OCI-LY7 (cell line): ENCODE measurements at regions not wholly inside any gene's neighbourhood (a gene's known extent, or its start where the extent isn't known, plus 50 kb on each side); places are given as distances from the start of the nearest gene placed in this dataset.

Source experiments
- BruUV-seq: library from RNA; stranded (reverse); fragments of 400-500 nt; replicated peaks from 2 replicates; lab custom pipeline; 2021; lab: Mats Ljungman, UMichigan
- CTCF ChIA-PET: fragments of 300-600 bp; sonication (Branson Sonifier 250); formaldehyde crosslinking; loops from one replicate; lab custom pipeline; 2022; ENCODE audit warnings: antibody characterized with exemption; ENCODE audit not compliant: unreplicated experiment; lab: Charles Lee
- POLR2A ChIA-PET: fragments of 300-600 bp; sonication (Branson Sonifier 250); formaldehyde crosslinking; loops from one replicate; lab custom pipeline; 2022; ENCODE audit warnings: antibody characterized with exemption; lab: Charles Lee
- DNase-seq: peaks from one replicate; pipeline ENCODE4 v3.0.0-alpha.2; 2015; ENCODE audit warnings: low spot score
- H2AFZ ChIP-seq: fragments of 200-600 bp; sonication (generic), shearing (Covaris generic); 2 replicates; pipeline ENCODE4 v1.6.1; 2014; ENCODE audit warnings: mild to moderate bottlenecking, antibody characterized with exemption, low read length, moderate library complexity
- H3K27ac ChIP-seq: fragments of 200-600 bp; sonication (generic); 2 replicates; pipeline ENCODE4 v1.5.1; 2014; ENCODE audit warnings: mixed run types, low read depth, mild to moderate bottlenecking, moderate library complexity, low read length, inconsistent platforms; ENCODE audit not compliant: poor library complexity, severe bottlenecking
- H3K36me3 ChIP-seq: fragments of 200-600 bp; sonication (generic); 2 replicates; pipeline ENCODE4 v1.6.1; 2014; ENCODE audit warnings: mild to moderate bottlenecking, antibody characterized with exemption, low read length, moderate library complexity, mixed read lengths; ENCODE audit not compliant: insufficient read depth
- H3K4me1 ChIP-seq: fragments of 200-600 bp; sonication (generic); 2 replicates; pipeline ENCODE4 v1.5.1; 2014; ENCODE audit warnings: mild to moderate bottlenecking, low read length; ENCODE audit not compliant: insufficient read depth, poor library complexity, severe bottlenecking
- H3K4me2 ChIP-seq: fragments of 200-600 bp; sonication (generic); 2 replicates; pipeline ENCODE4 v1.6.1; 2014; ENCODE audit warnings: mild to moderate bottlenecking, low read length
- H3K4me3 ChIP-seq: fragments of 200-600 bp; sonication (generic); 2 replicates; pipeline ENCODE4 v1.5.1; 2014; ENCODE audit warnings: mild to moderate bottlenecking, low read depth, low read length; ENCODE audit not compliant: poor library complexity, severe bottlenecking
- H3K79me2 ChIP-seq: fragments of 200-600 bp; sonication (generic); 2 replicates; pipeline ENCODE4 v1.6.1; 2016; ENCODE audit warnings: low read depth, mild to moderate bottlenecking, low read length, moderate library complexity, mixed read lengths; ENCODE audit not compliant: insufficient read depth
- H3K9me2 ChIP-seq: fragments of 200-600 bp; sonication (generic); 2 replicates; pipeline ENCODE4 v1.6.1; 2016; ENCODE audit warnings: mild to moderate bottlenecking, low read length, mixed read lengths; ENCODE audit not compliant: insufficient read depth
- H3K9me3 ChIP-seq: fragments of 200-600 bp; sonication (generic); 2 replicates; pipeline ENCODE4 v1.6.1; 2014; ENCODE audit warnings: mild to moderate bottlenecking, mixed run types, low read length, mixed read lengths
- H4K20me1 ChIP-seq: fragments of 200-600 bp; sonication (generic); 2 replicates; pipeline ENCODE4 v1.6.1; 2014; ENCODE audit warnings: mild to moderate bottlenecking, antibody characterized with exemption, low read length, moderate library complexity, mixed read lengths; ENCODE audit not compliant: insufficient read depth
- CTCF ChIP-seq: fragments of 200-600 bp; sonication (generic); conservative IDR thresholded peaks from 2 replicates; pipeline ENCODE4 v1.5.1; 2014; ENCODE audit warnings: mild to moderate bottlenecking, antibody characterized with exemption, low read length, moderate library complexity, mixed read lengths
- EZH2phosphoT487 ChIP-seq: fragments of 200-600 bp; sonication (generic); IDR thresholded peaks from 2 replicates; pipeline ENCODE4 v1.6.1; 2018; ENCODE audit warnings: low read depth, borderline replicate concordance, mild to moderate bottlenecking, mixed run types, antibody characterized with exemption, low read length, moderate library complexity, mixed read lengths
- intact Hi-C: fragments of 100-400 bp; cut with micrococcal nuclease; formaldehyde crosslinking; loops from one replicate; pipeline ENCODE4 v1.10.0; 2022; ENCODE audit not compliant: unreplicated experiment

GRCh38 chr7:50836646-50837045 is 54.0 kb upstream of the GRB10 start:
- Histone ChIP-seq H3K27ac (no peak overlapping the region), H3K79me2 (no peaks in the 10 kb centered on the region), H3K4me3 (no peak overlapping the region), H3K4me2 (no peak overlapping the region), H3K9me2 (no peaks in the 10 kb centered on the region; the same call in 1 of the 2 replicates), H4K20me1 (no peaks in the 10 kb centered on the region), H3K9me3 (no peaks in the 10 kb centered on the region), H3K4me1 (no peaks in the 10 kb centered on the region), H2AFZ (no peak overlapping the region), H3K36me3 (no peaks in the 10 kb centered on the region)
- no peak for TF ChIP-seq CTCF
- no peak for TF ChIP-seq EZH2phosphoT487
- no TSS peak for BruUV-seq
- ChIA-PET CTCF (no interaction called here), POLR2A (no interaction called here)
- intact Hi-C loops, result no loop called here
- no peak for DNase-seq

- H4K20me1 ChIP-seq, result no peaks in the 10 kb centered on the region
- ChIA-PET CTCF (no interaction called here), POLR2A (no interaction called here)
- H3K4me2 ChIP-seq, result no peak overlapping the region
- no peaks in the 10 kb centered on the region for H3K9me3 ChIP-seq
- H3K36me3 ChIP-seq, result no peaks in the 10 kb centered on the region
- no peak for TF ChIP-seq EZH2phosphoT487
- no peak for TF ChIP-seq CTCF
- H3K4me1 ChIP-seq, result no peaks in the 10 kb centered on the region
- no peak overlapping the region for H2AFZ ChIP-seq
- no peak for DNase-seq
- no peak overlapping the region for H3K4me3 ChIP-seq
- no peak overlapping the region for H3K27ac ChIP-seq
- BruUV-seq, result no TSS peak
- no peaks in the 10 kb centered on the region for H3K79me2 ChIP-seq
- H3K9me2 ChIP-seq, result no peaks in the 10 kb centered on the region
- intact Hi-C loops, result no loop called here
Measured at GRCh38 chr7:50835156-50835555, 52.5 kb upstream of the GRB10 start.

GRCh38 chr7:50834679-50835078 is 52.0 kb upstream of the GRB10 start:
- intact Hi-C loops, result no loop called here
- no peak for DNase-seq
- no peak overlapping the region for H3K27ac ChIP-seq
- H3K4me1 ChIP-seq, result no peaks in the 10 kb centered on the region
- no peak for TF ChIP-seq EZH2phosphoT487
- TF ChIP-seq CTCF, result no peak
- H4K20me1 ChIP-seq, result no peaks in the 10 kb centered on the region
- no peak overlapping the region for H3K4me2 ChIP-seq
- no TSS peak for BruUV-seq
- H3K79me2 ChIP-seq, result no peaks in the 10 kb centered on the region
- no peaks in the 10 kb centered on the region for H3K9me2 ChIP-seq
- H3K9me3 ChIP-seq, result no peaks in the 10 kb centered on the region
- H3K4me3 ChIP-seq, result no peak overlapping the region
- no peak overlapping the region for H2AFZ ChIP-seq
- ChIA-PET POLR2A (no interaction called here), CTCF (no interaction called here)
- H3K36me3 ChIP-seq, result no peaks in the 10 kb centered on the region
